ENCODE measurements at regions not wholly inside any gene's neighbourhood (a gene's known extent, or its start where the extent isn't known, plus 50 kb on each side); places are given as distances from the start of the nearest gene placed in this dataset.

DNA sequence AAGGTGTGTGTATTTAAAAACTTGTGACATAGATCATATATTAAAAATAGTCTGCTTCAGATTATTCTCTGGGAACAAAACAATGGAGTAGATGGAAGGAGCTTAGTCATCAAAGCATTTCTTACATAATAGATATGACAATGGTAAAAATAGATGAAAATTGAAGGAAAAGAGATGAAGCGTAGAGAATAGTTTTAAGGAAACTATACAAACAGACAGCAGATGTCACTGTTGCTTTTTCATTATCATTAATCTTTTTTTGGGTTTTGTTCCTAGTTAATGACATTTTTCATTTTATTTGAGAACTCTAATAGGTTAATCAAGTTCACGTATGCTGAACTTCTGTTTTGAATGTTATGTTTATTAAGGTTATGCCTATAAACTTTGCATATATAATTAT lies 149.2 kb upstream of the FBXO33 start (continued):
- TF ChIP-seq, protein P1, sequence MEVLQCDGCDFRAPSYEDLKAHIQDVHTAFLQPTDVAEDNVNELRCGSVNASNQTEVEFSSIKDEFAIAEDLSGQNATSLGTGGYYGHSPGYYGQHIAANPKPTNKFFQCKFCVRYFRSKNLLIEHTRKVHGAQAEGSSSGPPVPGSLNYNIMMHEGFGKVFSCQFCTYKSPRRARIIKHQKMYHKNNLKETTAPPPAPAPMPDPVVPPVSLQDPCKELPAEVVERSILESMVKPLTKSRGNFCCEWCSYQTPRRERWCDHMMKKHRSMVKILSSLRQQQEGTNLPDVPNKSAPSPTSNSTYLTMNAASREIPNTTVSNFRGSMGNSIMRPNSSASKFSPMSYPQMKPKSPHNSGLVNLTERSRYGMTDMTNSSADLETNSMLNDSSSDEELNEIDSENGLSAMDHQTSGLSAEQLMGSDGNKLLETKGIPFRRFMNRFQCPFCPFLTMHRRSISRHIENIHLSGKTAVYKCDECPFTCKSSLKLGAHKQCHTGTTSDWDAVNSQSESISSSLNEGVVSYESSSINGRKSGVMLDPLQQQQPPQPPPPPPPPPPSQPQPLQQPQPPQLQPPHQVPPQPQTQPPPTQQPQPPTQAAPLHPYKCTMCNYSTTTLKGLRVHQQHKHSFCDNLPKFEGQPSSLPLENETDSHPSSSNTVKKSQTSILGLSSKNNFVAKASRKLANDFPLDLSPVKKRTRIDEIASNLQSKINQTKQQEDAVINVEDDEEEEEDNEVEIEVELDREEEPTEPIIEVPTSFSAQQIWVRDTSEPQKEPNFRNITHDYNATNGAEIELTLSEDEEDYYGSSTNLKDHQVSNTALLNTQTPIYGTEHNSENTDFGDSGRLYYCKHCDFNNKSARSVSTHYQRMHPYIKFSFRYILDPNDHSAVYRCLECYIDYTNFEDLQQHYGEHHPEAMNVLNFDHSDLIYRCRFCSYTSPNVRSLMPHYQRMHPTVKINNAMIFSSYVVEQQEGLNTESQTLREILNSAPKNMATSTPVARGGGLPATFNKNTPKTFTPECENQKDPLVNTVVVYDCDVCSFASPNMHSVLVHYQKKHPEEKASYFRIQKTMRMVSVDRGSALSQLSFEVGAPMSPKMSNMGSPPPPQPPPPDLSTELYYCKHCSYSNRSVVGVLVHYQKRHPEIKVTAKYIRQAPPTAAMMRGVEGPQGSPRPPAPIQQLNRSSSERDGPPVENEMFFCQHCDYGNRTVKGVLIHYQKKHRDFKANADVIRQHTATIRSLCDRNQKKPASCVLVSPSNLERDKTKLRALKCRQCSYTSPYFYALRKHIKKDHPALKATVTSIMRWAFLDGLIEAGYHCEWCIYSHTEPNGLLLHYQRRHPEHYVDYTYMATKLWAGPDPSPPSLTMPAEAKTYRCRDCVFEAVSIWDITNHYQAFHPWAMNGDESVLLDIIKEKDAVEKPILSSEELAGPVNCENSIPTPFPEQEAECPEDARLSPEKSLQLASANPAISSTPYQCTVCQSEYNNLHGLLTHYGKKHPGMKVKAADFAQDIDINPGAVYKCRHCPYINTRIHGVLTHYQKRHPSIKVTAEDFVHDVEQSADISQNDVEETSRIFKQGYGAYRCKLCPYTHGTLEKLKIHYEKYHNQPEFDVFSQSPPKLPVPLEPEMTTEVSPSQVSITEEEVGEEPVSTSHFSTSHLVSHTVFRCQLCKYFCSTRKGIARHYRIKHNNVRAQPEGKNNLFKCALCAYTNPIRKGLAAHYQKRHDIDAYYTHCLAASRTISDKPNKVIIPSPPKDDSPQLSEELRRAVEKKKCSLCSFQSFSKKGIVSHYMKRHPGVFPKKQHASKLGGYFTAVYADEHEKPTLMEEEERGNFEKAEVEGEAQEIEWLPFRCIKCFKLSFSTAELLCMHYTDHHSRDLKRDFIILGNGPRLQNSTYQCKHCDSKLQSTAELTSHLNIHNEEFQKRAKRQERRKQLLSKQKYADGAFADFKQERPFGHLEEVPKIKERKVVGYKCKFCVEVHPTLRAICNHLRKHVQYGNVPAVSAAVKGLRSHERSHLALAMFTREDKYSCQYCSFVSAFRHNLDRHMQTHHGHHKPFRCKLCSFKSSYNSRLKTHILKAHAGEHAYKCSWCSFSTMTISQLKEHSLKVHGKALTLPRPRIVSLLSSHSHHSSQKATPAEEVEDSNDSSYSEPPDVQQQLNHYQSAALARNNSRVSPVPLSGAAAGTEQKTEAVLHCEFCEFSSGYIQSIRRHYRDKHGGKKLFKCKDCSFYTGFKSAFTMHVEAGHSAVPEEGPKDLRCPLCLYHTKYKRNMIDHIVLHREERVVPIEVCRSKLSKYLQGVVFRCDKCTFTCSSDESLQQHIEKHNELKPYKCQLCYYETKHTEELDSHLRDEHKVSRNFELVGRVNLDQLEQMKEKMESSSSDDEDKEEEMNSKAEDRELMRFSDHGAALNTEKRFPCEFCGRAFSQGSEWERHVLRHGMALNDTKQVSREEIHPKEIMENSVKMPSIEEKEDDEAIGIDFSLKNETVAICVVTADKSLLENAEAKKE (CRISPR knock-in tag; IDR thresholded peaks at IDR 0.05) = no peak

DNA sequence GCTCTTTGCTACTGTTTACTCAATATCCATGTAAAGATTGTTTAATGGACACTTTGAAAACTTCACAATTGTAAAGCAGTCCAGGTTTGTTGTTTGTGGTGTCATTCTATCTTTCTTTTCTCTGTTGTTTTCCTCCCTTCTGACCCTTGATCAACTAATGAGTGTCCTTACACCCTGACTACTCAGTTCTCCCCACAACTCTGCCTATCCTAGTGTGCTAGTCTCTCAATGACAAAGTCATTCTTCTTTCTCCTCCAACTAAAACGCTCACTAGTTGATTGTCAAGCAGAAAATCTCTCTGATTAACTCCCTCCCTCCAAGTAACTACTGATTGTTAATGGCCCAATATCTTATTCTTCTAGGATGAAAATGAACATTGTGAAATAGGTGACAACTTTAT lies 148.5 kb upstream of the FBXO33 start:
- H2AFZ ChIP-seq = no peak overlapping the region
- H3K36me3 ChIP-seq (ENCODE audit: insufficient read depth) = no peaks in the 10 kb centered on the region
- no peaks in the 10 kb centered on the region for H3K79me2 ChIP-seq (replicated peaks; ENCODE audit: insufficient read depth)
- Mint-ChIP-seq H3K9me3 (peaks cover 6% of the 10 kb centered on the region; the same call in 1 of the 3 replicates), H3K27me3 (ENCODE audit: insufficient read depth, low read depth, poor library complexity) (no peaks in the 10 kb centered on the region), H3K36me3 (ENCODE audit: low read depth) (peaks cover 3% of the 10 kb centered on the region; the same call in 1 of the 3 replicates), H3K4me3 (no peak overlapping the region), H3K27ac (no peak overlapping the region), H3K4me1 (no peaks in the 10 kb centered on the region)
- no peak overlapping the region for H3K4me3 ChIP-seq
- H3K4me1 ChIP-seq (ENCODE audit: insufficient read depth) = 0 out of 2 replicates have a peak, but pooled peaks cover 3% of the 10 kb centered on the region
- no peak for TF ChIP-seq ZNF114 (CRISPR knock-in tag; IDR thresholded peaks at IDR 0.05)
- TF ChIP-seq, protein P2, sequence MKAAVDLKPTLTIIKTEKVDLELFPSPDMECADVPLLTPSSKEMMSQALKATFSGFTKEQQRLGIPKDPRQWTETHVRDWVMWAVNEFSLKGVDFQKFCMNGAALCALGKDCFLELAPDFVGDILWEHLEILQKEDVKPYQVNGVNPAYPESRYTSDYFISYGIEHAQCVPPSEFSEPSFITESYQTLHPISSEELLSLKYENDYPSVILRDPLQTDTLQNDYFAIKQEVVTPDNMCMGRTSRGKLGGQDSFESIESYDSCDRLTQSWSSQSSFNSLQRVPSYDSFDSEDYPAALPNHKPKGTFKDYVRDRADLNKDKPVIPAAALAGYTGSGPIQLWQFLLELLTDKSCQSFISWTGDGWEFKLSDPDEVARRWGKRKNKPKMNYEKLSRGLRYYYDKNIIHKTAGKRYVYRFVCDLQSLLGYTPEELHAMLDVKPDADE (IDR thresholded peaks at IDR 0.05) = no peak
- no peak for ATAC-seq
- no peak for DNase-seq (ENCODE audit: low spot score)
- H4K20me1 ChIP-seq (replicated peaks; ENCODE audit: insufficient read depth) = no peaks in the 10 kb centered on the region
- no peak overlapping the region for H3K27ac ChIP-seq (ENCODE audit: low read depth)
- H3K27me3 ChIP-seq (ENCODE audit: insufficient read depth) = no peaks in the 10 kb centered on the region
- H3K4me2 ChIP-seq = no peak overlapping the region
- no peaks in the 10 kb centered on the region for H3F3A ChIP-seq (replicated peaks; ENCODE audit: low read depth)
- H3K9me2 ChIP-seq (ENCODE audit: insufficient read depth) = no peaks in the 10 kb centered on the region

Data from GM23338 (cell line).